ENCODE measurements at regions not wholly inside any gene's neighbourhood (a gene's known extent, or its start where the extent isn't known, plus 50 kb on each side); places are given as distances from the start of the nearest gene placed in this dataset.
"Not testable (repeated sequence)": the region's sequence is repeated elsewhere in the genome, so short reads cannot be mapped to it uniquely, and the experiment has no call there.

GRCh38 chr1:105072446-105072845 is 1322.7 kb downstream of the AMY1C start:
- Mint-ChIP-seq H3K27ac (no peak overlapping the region), H3K4me1 (ENCODE audit: low read depth) (no peaks in the 10 kb centered on the region), H3K4me3 (no peak overlapping the region), H3K36me3 (ENCODE audit: low read depth) (no peaks in the 10 kb centered on the region), H3K27me3 (ENCODE audit: low read depth) (no peaks in the 10 kb centered on the region), H3K9me3 (peaks cover 54% of the 10 kb centered on the region)
- no peak for DNase-seq (ENCODE audit: low spot score)

- H3K27me3 Mint-ChIP-seq (ENCODE audit: low read depth), result no peaks in the 10 kb centered on the region
- H3K9me3 Mint-ChIP-seq, result peaks cover 50% of the 10 kb centered on the region
- no peak overlapping the region for H3K27ac Mint-ChIP-seq
- H3K36me3 Mint-ChIP-seq (ENCODE audit: low read depth), result no peaks in the 10 kb centered on the region
- H3K4me1 Mint-ChIP-seq (ENCODE audit: low read depth), result no peaks in the 10 kb centered on the region
- no peak overlapping the region for H3K4me3 Mint-ChIP-seq
- DNase-seq (ENCODE audit: low spot score), result no peak
Observed at GRCh38 chr1:105072850-105073249, 1323.2 kb downstream of the AMY1C start.

GRCh38 chr1:105073660-105074059 is 1324.0 kb downstream of the AMY1C start:
- H3K27ac Mint-ChIP-seq, result no peak overlapping the region
- H3K4me1 Mint-ChIP-seq (ENCODE audit: low read depth), result no peaks in the 10 kb centered on the region
- no peak overlapping the region for H3K4me3 Mint-ChIP-seq
- no peak for DNase-seq (ENCODE audit: low spot score)
- peaks cover 43% of the 10 kb centered on the region for H3K9me3 Mint-ChIP-seq
- no peaks in the 10 kb centered on the region for H3K27me3 Mint-ChIP-seq (ENCODE audit: low read depth)
- no peaks in the 10 kb centered on the region for H3K36me3 Mint-ChIP-seq (ENCODE audit: low read depth)

DNA sequence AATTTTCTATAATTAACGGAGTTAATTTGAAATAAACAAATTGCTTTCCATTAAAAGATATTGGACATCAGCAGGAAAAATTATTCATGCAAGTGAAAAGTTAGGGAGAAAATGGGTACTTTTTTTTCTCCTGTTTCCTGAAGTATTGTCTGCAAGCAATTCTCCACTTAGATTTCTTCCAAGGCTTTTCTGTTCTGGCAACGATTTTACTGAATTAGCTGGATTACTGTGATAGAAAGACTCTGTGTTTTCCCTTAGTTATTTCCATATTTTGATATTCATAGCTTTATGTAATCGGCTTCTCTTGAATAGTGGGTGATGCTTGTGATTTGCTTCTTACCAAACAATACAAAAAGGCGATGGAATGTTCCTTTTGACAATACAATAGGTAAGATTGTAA is 1333.9 kb downstream of the AMY1C start:
- Mint-ChIP-seq H3K27ac (no peak overlapping the region), H3K4me1 (ENCODE audit: low read depth) (no peaks in the 10 kb centered on the region), H3K9me3 (peaks cover 13% of the 10 kb centered on the region), H3K4me3 (no peak overlapping the region), H3K36me3 (ENCODE audit: low read depth) (no peaks in the 10 kb centered on the region), H3K27me3 (ENCODE audit: low read depth) (no peaks in the 10 kb centered on the region)
- DNase-seq (ENCODE audit: low spot score), result no peak

DNA sequence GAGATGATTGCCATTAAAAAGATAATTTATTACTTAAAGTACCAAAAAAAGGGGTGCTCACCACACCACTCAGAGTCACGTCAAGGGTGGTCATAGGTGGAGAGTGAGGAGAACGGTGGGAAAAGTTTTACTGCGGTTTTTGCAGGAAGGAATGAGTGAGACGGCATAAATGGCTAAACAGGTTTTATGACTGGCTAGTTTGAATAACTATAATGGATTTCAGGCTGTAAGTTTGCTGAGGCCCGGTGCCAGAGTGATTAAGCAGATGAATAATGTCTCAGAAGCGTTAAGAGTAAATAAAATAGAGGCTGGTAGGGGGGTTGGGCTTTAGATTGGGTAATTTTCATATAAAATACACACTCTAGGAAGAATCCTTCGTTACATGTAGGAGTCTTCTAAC is 1337.8 kb downstream of the AMY1C start:
- no peaks in the 10 kb centered on the region for H3K27me3 Mint-ChIP-seq (ENCODE audit: low read depth)
- DNase-seq (ENCODE audit: low spot score), result no peak

DNA sequence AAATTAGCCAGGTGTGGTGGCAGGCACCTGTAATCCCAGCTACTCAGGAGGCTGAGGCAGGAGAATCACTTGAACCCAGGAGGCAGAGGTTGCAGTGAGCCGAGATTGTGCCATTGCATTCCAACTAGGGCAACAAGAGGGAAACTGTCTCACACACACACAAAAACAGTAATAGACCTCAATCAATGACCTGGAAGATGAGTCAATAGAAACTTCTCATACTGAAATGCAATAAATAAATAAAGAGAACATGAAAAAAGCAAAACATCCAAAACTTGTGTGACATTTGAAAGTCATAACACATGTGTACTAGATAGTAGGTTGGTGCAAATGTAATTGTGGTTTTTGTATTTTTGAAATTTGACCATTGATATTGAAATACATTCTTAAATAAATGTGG is 1338.5 kb downstream of the AMY1C start:
- Mint-ChIP-seq H3K27me3 (ENCODE audit: low read depth) (no peaks in the 10 kb centered on the region), H3K9me3 (peaks cover 23% of the 10 kb centered on the region), H3K36me3 (ENCODE audit: low read depth) (no peaks in the 10 kb centered on the region)

More for the DNA sequence above, 1337.8 kb downstream of the AMY1C start:
- Mint-ChIP-seq H3K4me1 (ENCODE audit: low read depth) (no peaks in the 10 kb centered on the region), H3K36me3 (ENCODE audit: low read depth) (no peaks in the 10 kb centered on the region), H3K27ac (no peak overlapping the region), H3K9me3 (peaks cover 19% of the 10 kb centered on the region), H3K4me3 (no peak overlapping the region)

DNA sequence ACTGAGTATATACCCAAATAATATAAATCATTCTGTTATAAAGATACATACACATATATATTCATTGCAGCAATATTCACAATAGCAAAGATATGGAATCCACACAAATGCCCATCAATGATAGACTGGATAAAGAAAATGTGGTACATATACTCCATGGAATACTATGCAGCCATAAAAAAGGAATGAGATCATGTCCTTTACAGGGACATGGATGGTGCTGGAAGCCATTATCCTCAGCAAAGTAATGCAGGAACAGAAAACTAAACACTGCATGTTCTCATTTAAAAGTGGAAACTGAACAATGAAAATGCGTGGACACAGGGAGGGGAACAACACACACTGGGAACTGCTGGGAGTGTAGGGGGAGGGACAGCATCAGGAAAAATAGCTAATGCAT is 1344.2 kb downstream of the AMY1C start:
- H3K4me3 Mint-ChIP-seq; DNase-seq (ENCODE audit: low spot score); H3K4me1 Mint-ChIP-seq (ENCODE audit: low read depth); H3K27me3 Mint-ChIP-seq (ENCODE audit: low read depth); H3K36me3 Mint-ChIP-seq (ENCODE audit: low read depth); H3K27ac Mint-ChIP-seq: not testable (repeated sequence)
- peaks cover 20% of the 10 kb centered on the region for H3K9me3 Mint-ChIP-seq

More for the DNA sequence above, 1338.5 kb downstream of the AMY1C start:
- no peak for DNase-seq (ENCODE audit: low spot score)
- Mint-ChIP-seq H3K4me3 (no peak overlapping the region), H3K4me1 (ENCODE audit: low read depth) (no peaks in the 10 kb centered on the region), H3K27ac (no peak overlapping the region)

DNA sequence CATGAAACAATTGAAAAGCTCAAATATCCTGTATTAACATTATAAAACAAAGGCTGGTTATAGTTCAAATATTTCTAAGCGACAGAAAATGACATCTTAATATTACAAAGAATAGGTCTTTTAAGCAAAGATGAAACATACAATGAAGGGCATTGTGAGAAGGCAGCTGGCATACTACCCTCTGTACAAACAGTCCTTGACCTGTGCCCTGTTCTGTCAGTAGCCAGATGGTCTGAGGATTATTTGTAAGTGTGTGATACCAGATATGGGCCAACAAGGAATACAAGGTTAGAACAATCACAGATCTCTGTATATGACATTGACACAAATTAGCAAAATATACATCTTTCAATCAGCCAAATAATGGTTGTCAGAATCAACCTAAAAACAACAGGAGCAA is 1350.4 kb downstream of the AMY1C start:
- H3K4me1 Mint-ChIP-seq (ENCODE audit: low read depth), result no peaks in the 10 kb centered on the region
- no peaks in the 10 kb centered on the region for H3K27me3 Mint-ChIP-seq (ENCODE audit: low read depth)
- H3K4me3 Mint-ChIP-seq, result no peak overlapping the region
- no peak for DNase-seq (ENCODE audit: low spot score)
- no peak overlapping the region for H3K27ac Mint-ChIP-seq
- H3K36me3 Mint-ChIP-seq (ENCODE audit: low read depth), result no peaks in the 10 kb centered on the region
- peaks cover 18% of the 10 kb centered on the region for H3K9me3 Mint-ChIP-seq

- no peak for DNase-seq (ENCODE audit: low spot score)
Observed at GRCh38 chr1:105101261-105101660, 1351.6 kb downstream of the AMY1C start.

GRCh38 chr1:105102371-105102770 is 1352.7 kb downstream of the AMY1C start:
- Mint-ChIP-seq H3K4me3 (no peak overlapping the region), H3K27me3 (ENCODE audit: low read depth) (no peaks in the 10 kb centered on the region), H3K9me3 (peaks cover 29% of the 10 kb centered on the region), H3K4me1 (ENCODE audit: low read depth) (no peaks in the 10 kb centered on the region), H3K27ac (no peak overlapping the region), H3K36me3 (ENCODE audit: low read depth) (no peaks in the 10 kb centered on the region)
- DNase-seq (ENCODE audit: low spot score), result no peak

More at GRCh38 chr1:105101261-105101660, 1351.6 kb downstream of the AMY1C start:
- Mint-ChIP-seq H3K4me3 (no peak overlapping the region), H3K27me3 (ENCODE audit: low read depth) (no peaks in the 10 kb centered on the region), H3K36me3 (ENCODE audit: low read depth) (no peaks in the 10 kb centered on the region), H3K4me1 (ENCODE audit: low read depth) (no peaks in the 10 kb centered on the region), H3K9me3 (peaks cover 27% of the 10 kb centered on the region), H3K27ac (no peak overlapping the region)

- peaks cover 35% of the 10 kb centered on the region for H3K9me3 Mint-ChIP-seq
- H3K27me3 Mint-ChIP-seq (ENCODE audit: low read depth), result no peaks in the 10 kb centered on the region
- H3K36me3 Mint-ChIP-seq (ENCODE audit: low read depth), result no peaks in the 10 kb centered on the region
- no peak overlapping the region for H3K27ac Mint-ChIP-seq
- H3K4me1 Mint-ChIP-seq (ENCODE audit: low read depth), result no peaks in the 10 kb centered on the region
- no peak overlapping the region for H3K4me3 Mint-ChIP-seq
- DNase-seq (ENCODE audit: low spot score), result no peak
Observed at GRCh38 chr1:105122041-105122440, 1372.3 kb downstream of the AMY1C start.

DNA sequence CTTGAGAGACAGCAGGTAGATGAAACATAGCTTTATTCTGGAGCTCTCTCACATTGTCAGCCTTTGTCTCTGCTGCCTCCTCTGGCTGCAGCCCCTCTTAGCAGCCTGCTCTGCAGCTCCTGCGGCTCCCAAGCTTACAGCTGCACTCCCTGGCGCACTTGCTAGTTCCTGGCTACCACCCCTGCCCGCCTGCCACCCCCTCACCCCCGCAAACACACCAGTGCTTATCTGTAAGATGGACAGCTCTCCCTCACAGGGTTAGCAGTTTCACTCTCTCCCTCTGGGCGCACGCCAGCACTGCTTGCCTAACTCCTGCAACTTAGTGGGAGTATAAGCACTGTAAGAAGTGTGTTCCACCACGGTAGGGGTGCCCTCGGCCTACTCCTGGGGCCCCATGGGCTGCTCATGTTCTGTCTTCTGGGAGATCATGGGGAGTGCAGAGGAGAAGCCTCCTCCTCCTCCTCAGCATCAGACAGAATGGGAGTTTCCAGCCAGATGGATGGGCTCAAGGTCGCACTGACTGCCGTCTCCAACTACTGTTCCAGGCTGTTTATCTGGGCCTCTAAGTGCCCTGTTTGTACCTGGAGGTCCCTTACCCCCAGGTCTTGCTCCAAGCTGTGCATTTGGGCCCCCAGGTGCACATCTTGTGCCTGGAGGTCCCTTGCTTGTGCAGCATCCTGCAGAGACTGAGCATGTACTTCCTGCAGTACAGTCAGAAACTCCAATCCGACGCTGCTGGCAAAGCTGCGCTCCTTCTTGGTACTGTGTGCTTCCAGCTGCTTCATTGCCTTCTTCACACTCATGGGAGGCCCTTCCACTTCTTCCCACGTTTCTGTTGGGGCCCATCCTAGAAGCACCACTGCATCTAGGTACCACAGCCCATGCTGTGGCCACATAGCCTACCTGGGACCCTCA is 1388.1 kb downstream of the AMY1C start:
- H3K9me3 Mint-ChIP-seq, result peaks cover 37% of the 10 kb centered on the region

DNA sequence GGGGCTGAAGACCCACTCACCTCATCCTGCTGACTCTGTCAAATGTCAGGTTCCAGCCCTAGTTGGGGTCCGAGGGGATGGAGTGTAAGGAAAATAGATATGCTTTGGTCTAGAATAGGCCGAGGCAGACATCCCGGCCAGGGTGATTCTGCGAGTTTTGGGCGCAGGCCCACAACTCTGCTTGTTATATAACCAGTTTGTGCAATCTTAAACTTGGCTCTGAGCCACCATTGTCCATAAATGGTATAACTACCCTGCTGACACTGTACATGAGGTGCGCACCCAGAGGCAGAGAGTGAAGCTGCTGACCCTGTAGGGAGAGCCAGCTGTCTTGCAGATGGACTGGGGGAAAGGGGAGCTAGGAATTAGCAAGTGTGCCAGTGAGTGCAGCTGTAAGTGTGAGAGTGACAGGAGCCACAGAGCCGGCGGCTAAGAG is 1388.8 kb downstream of the AMY1C start:
- Mint-ChIP-seq H3K4me1 (ENCODE audit: low read depth) (no peaks in the 10 kb centered on the region), H3K27ac (no peak overlapping the region), H3K4me3 (no peak overlapping the region), H3K36me3 (ENCODE audit: low read depth) (no peaks in the 10 kb centered on the region), H3K9me3 (peaks cover 37% of the 10 kb centered on the region), H3K27me3 (ENCODE audit: low read depth) (no peaks in the 10 kb centered on the region)
- no peak for DNase-seq (ENCODE audit: low spot score)

More for the DNA sequence above, 1388.1 kb downstream of the AMY1C start:
- H3K27me3 Mint-ChIP-seq (ENCODE audit: low read depth), result no peaks in the 10 kb centered on the region
- no peaks in the 10 kb centered on the region for H3K4me1 Mint-ChIP-seq (ENCODE audit: low read depth)
- no peak overlapping the region for H3K27ac Mint-ChIP-seq
- DNase-seq (ENCODE audit: low spot score), result no peak
- no peak overlapping the region for H3K4me3 Mint-ChIP-seq
- no peaks in the 10 kb centered on the region for H3K36me3 Mint-ChIP-seq (ENCODE audit: low read depth)

DNA sequence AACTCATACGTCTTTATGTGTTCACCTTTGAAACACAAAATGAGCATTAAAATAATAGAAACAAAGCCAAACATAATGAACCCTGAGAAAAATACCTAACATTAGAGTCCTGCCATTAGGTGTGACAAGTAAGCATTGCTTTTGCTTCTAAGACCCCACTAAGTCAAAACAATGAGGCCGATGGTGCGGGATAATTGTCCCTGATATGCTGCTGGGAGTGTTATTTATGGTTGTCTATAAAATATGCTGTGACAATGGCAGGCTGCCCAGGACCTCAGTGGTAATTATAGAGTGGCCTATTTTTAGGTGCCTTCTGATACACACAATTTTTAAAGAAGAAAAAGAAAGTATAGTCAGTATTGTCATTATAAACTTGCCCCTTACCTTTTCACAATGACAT is 1423.1 kb downstream of the AMY1C start:
- H3K27me3 Mint-ChIP-seq (ENCODE audit: low read depth), result no peaks in the 10 kb centered on the region
- H3K4me3 Mint-ChIP-seq, result no peak overlapping the region
- H3K9me3 Mint-ChIP-seq, result peaks cover 41% of the 10 kb centered on the region
- no peaks in the 10 kb centered on the region for H3K36me3 Mint-ChIP-seq (ENCODE audit: low read depth)
- no peak for DNase-seq (ENCODE audit: low spot score)
- H3K4me1 Mint-ChIP-seq (ENCODE audit: low read depth), result no peaks in the 10 kb centered on the region
- H3K27ac Mint-ChIP-seq, result no peak overlapping the region

- Mint-ChIP-seq H3K4me3 (no peak overlapping the region), H3K9me3 (peaks cover 48% of the 10 kb centered on the region), H3K36me3 (ENCODE audit: low read depth) (no peaks in the 10 kb centered on the region), H3K27me3 (ENCODE audit: low read depth) (no peaks in the 10 kb centered on the region), H3K4me1 (ENCODE audit: low read depth) (no peaks in the 10 kb centered on the region), H3K27ac (no peak overlapping the region)
- no peak for DNase-seq (ENCODE audit: low spot score)
Observed at GRCh38 chr1:105180789-105181188, 1431.1 kb downstream of the AMY1C start.

Data from T-helper 2 cell treated with Interferon-gamma antibody and Interleukin-4, amounts not matched to agents 5 μg/mL and 100 μg/mL, for 36 hours (primary cell).